H1 (cell line): ENCODE measurements at regions not wholly inside any gene's neighbourhood (a gene's known extent, or its start where the extent isn't known, plus 50 kb on each side); places are given as distances from the start of the nearest gene placed in this dataset.

Source experiments
- CTCF ChIA-PET: fragments of 300-600 bp; sonication (Branson Sonifier 250); formaldehyde crosslinking; loops from one replicate; lab custom pipeline; 2021; ENCODE audit not compliant: partially characterized antibody; lab: Charles Lee
- POLR2A ChIA-PET: fragments of 300-600 bp; sonication (Branson Sonifier 250); formaldehyde crosslinking; loops from one replicate; lab custom pipeline; 2021; ENCODE audit warnings: inconsistent platforms; ENCODE audit not compliant: partially characterized antibody; lab: Charles Lee
- DNase-seq, 2 experiments: peaks; one replicate each; pipeline versions ENCODE4 v3.0.0 to v3.0.0-alpha.2; 2010 to 2022; ENCODE audit warnings: low spot score in 2 of 2, low read depth in 1 of 2, mixed read lengths in 1 of 2
- FAIRE-seq: peaks from 2 replicates; lab custom pipeline; 2011; peaks lifted over from hg19 to GRCh38; lab: Jason Lieb, UNC
- H2AFZ ChIP-seq: 2 replicates; pipeline ENCODE4 v1.8.1; 2012; ENCODE audit warnings: low read length, inconsistent platforms
- H2AK5ac ChIP-seq: 2 replicates; pipeline ENCODE4 v1.6.1; 2013; ENCODE audit warnings: low read depth, low read length
- H2BK120ac ChIP-seq: replicated peaks from 2 replicates; pipeline ENCODE3; 2013; ENCODE audit warnings: low read depth, low read length, inconsistent platforms
- H2BK12ac ChIP-seq: 2 replicates; pipeline ENCODE4 v1.6.1; 2013; ENCODE audit warnings: low read depth, low read length
- H2BK15ac ChIP-seq: 2 replicates; pipeline ENCODE4 v1.6.1; 2013; ENCODE audit warnings: low read length
- H2BK20ac ChIP-seq: 2 replicates; pipeline ENCODE4 v1.6.1; 2013; ENCODE audit warnings: low read length
- H2BK5ac ChIP-seq: 2 replicates; pipeline ENCODE4 v1.6.1; 2013; ENCODE audit warnings: low read depth, low read length
- H3K14ac ChIP-seq: 2 replicates; pipeline ENCODE4 v1.6.1; 2013; ENCODE audit warnings: inconsistent platforms; ENCODE audit not compliant: insufficient read length
- H3K18ac ChIP-seq: 2 replicates; pipeline ENCODE4 v1.6.1; 2013; ENCODE audit warnings: low read length; ENCODE audit errors: extremely low read depth
- H3K23ac ChIP-seq: 2 replicates; pipeline ENCODE4 v1.6.1; 2013; ENCODE audit warnings: inconsistent platforms; ENCODE audit not compliant: insufficient read length
- H3K23me2 ChIP-seq: 2 replicates; pipeline ENCODE4 v1.6.1; 2013; ENCODE audit warnings: low read depth, low read length
- H3K27ac ChIP-seq: 2 replicates; pipeline ENCODE4 v1.6.1; 2011; ENCODE audit warnings: low read depth, low read length, inconsistent platforms
- H3K27me3 ChIP-seq, 4 experiments: replicated peaks in 1 of 4; 1 replicate in 1 of 4; 2 replicates in 3 of 4; pipeline versions ENCODE4 v1.6.1 to v1.8.1; 2011 to 2013; ENCODE audit warnings: low read length in 3 of 4, mild to moderate bottlenecking in 3 of 4, inconsistent platforms in 2 of 4, mixed read lengths in 2 of 4, moderate library complexity in 1 of 4; ENCODE audit not compliant: control insufficient read depth in 3 of 4, insufficient read depth in 3 of 4; ENCODE audit errors: extremely low read depth in 1 of 4
- H3K36me3 ChIP-seq, 4 experiments: 2 replicates each; pipeline versions ENCODE4 v1.6.1 to v1.8.1; 2011 to 2013; ENCODE audit warnings: mild to moderate bottlenecking in 4 of 4, low read length in 3 of 4, moderate library complexity in 2 of 4, control low read depth in 1 of 4, inconsistent platforms in 1 of 4; ENCODE audit not compliant: insufficient read depth in 4 of 4, control insufficient read depth in 2 of 4
- H3K4ac ChIP-seq: replicated peaks from 2 replicates; pipeline ENCODE3; 2013; ENCODE audit warnings: low read length, low read depth, mixed read lengths, inconsistent platforms; ENCODE audit not compliant: insufficient read length
- H3K4me1 ChIP-seq, 4 experiments: replicated peaks in 1 of 4; 1 replicate in 1 of 4; 2 replicates in 3 of 4; pipeline versions ENCODE4 v1.6.1 to v1.8.1; 2011 to 2013; ENCODE audit warnings: low read length in 3 of 4, inconsistent platforms in 2 of 4, mixed read lengths in 1 of 4; ENCODE audit not compliant: insufficient read depth in 4 of 4, control insufficient read depth in 3 of 4
- H3K4me2 ChIP-seq, 2 experiments: 2 replicates each; pipeline versions ENCODE4 v1.6.1 to v1.8.1; 2011 to 2013; ENCODE audit warnings: low read depth in 2 of 2, low read length in 2 of 2, control low read depth in 1 of 2, inconsistent platforms in 1 of 2, mild to moderate bottlenecking in 1 of 2; ENCODE audit not compliant: insufficient read depth in 1 of 2
- H3K4me3 ChIP-seq, 4 experiments: fragments of 200-600, 300-600 bp in 1 of 4; sonication (generic), shearing (Covaris generic), sonication (Bioruptor Twin) in 1 of 4; 2 replicates each; pipeline versions ENCODE4 v1.5.1 to v1.8.1; 2011 to 2016; ENCODE audit warnings: low read length in 4 of 4, low read depth in 3 of 4, control low read depth in 2 of 4, inconsistent platforms in 2 of 4, mild to moderate bottlenecking in 2 of 4, mixed read lengths in 1 of 4, moderate library complexity in 1 of 4; ENCODE audit not compliant: insufficient read depth in 2 of 4; ENCODE audit errors: extremely low read depth in 1 of 4
- H3K56ac ChIP-seq: replicated peaks from 2 replicates; pipeline ENCODE3; 2013; ENCODE audit warnings: low read depth, mild to moderate bottlenecking, mixed read lengths, low read length, inconsistent platforms; ENCODE audit not compliant: insufficient read length
- H3K79me1 ChIP-seq: 2 replicates; pipeline ENCODE4 v1.6.1; 2013; ENCODE audit warnings: low read depth, low read length, control low read depth
- H3K79me2 ChIP-seq, 2 experiments: 2 replicates each; pipeline versions ENCODE4 v1.6.1 to v1.8.1; 2012 to 2013; ENCODE audit warnings: low read length in 2 of 2, mild to moderate bottlenecking in 2 of 2, inconsistent platforms in 1 of 2; ENCODE audit not compliant: insufficient read depth in 2 of 2, control insufficient read depth in 1 of 2
- H3K9ac ChIP-seq, 4 experiments: replicated peaks in 1 of 4; 1 replicate in 1 of 4; 2 replicates in 3 of 4; pipeline versions ENCODE4 v1.6.1 to v1.8.1; 2011 to 2013; ENCODE audit warnings: low read depth in 3 of 4, low read length in 3 of 4, control low read depth in 2 of 4, mild to moderate bottlenecking in 2 of 4, moderate library complexity in 2 of 4, inconsistent platforms in 1 of 4; ENCODE audit errors: extremely low read depth in 1 of 4
- H3K9me3 ChIP-seq, 2 experiments: 2 replicates each; pipeline versions ENCODE4 v1.6.1 to v1.8.1; 2012 to 2013; ENCODE audit warnings: mild to moderate bottlenecking in 2 of 2, moderate library complexity in 2 of 2, control low read depth in 1 of 2, inconsistent platforms in 1 of 2, low read depth in 1 of 2, low read length in 1 of 2, mixed read lengths in 1 of 2; ENCODE audit not compliant: insufficient read depth in 2 of 2
- H4K20me1 ChIP-seq, 2 experiments: replicated peaks in 1 of 2; 2 replicates each; pipeline versions ENCODE3 to v1.8.1; 2011 to 2013; ENCODE audit warnings: inconsistent platforms in 2 of 2, low read length in 2 of 2, mild to moderate bottlenecking in 1 of 2; ENCODE audit not compliant: insufficient read depth in 2 of 2, control insufficient read depth in 1 of 2
- H4K5ac ChIP-seq: 2 replicates; pipeline ENCODE4 v1.6.1; 2013; ENCODE audit warnings: low read length, low read depth, mixed read lengths, inconsistent platforms; ENCODE audit not compliant: insufficient read length
- H4K8ac ChIP-seq: 2 replicates; pipeline ENCODE4 v1.8.0; 2013; ENCODE audit warnings: mild to moderate bottlenecking, moderate library complexity, low read length, inconsistent platforms; ENCODE audit not compliant: insufficient read depth; ENCODE audit errors: extremely low read depth
- H4K91ac ChIP-seq: replicated peaks from 2 replicates; pipeline ENCODE3; 2013; ENCODE audit warnings: low read length, mixed read lengths, inconsistent platforms; ENCODE audit not compliant: insufficient read length
- ASH2L ChIP-seq: fragments of 200-600, 300-600 bp; sonication (generic); IDR thresholded peaks from one replicate; pipeline ENCODE4 v1.7.1; 2017; ENCODE audit warnings: low read length
- BCL11A ChIP-seq, 2 experiments: IDR thresholded peaks; one replicate each; pipeline ENCODE4 v1.6.1; 2011; ENCODE audit warnings: low read depth in 2 of 2, low read length in 2 of 2, mild to moderate bottlenecking in 2 of 2
- CEBPB ChIP-seq: IDR thresholded peaks from 2 replicates; pipeline ENCODE4 v1.6.1; 2012; ENCODE audit warnings: low read depth, low read length
- HDAC2 ChIP-seq, 2 experiments: fragments of 300-600 bp in 1 of 2; sonication (generic) in 1 of 2; IDR thresholded peaks; 2 replicates each; pipeline ENCODE4 v1.6.1; 2011 to 2012; ENCODE audit warnings: low read depth in 2 of 2, low read length in 2 of 2, mild to moderate bottlenecking in 2 of 2, moderate library complexity in 2 of 2, borderline replicate concordance in 1 of 2, inconsistent platforms in 1 of 2
- HDAC6 ChIP-seq: IDR thresholded peaks from one replicate; pipeline ENCODE4 v1.7.1; 2012; ENCODE audit warnings: low read depth, mild to moderate bottlenecking, inconsistent platforms, low read length, moderate library complexity
- KDM4A ChIP-seq: IDR thresholded peaks from one replicate; pipeline ENCODE4 v1.7.1; 2012; ENCODE audit warnings: low read depth, mild to moderate bottlenecking, moderate library complexity, low read length, inconsistent platforms; ENCODE audit not compliant: severe bottlenecking
- NANOG ChIP-seq: IDR thresholded peaks from 2 replicates; pipeline ENCODE4 v1.6.1; 2011; ENCODE audit warnings: low read length, low read depth, mild to moderate bottlenecking, inconsistent platforms; ENCODE audit not compliant: insufficient read depth, poor library complexity, severe bottlenecking
- RNF2 ChIP-seq: fragments of 200-900, 300-1000 bp; sonication (generic); IDR thresholded peaks from 2 replicates; pipeline ENCODE4 v1.7.1; 2016; ENCODE audit warnings: borderline replicate concordance, low read depth, mild to moderate bottlenecking, antibody characterized with exemption, low read length; ENCODE audit not compliant: poor library complexity, severe bottlenecking; ENCODE audit errors: missing control alignments
- RXRA ChIP-seq: IDR thresholded peaks from 2 replicates; pipeline ENCODE4 v1.6.1; 2011; ENCODE audit warnings: low read depth, mild to moderate bottlenecking, low read length, moderate library complexity; ENCODE audit not compliant: insufficient read depth
- SIRT6 ChIP-seq: IDR thresholded peaks from one replicate; pipeline ENCODE4 v1.7.1; 2012; ENCODE audit warnings: low read length, inconsistent platforms
- SP1 ChIP-seq: IDR thresholded peaks from 2 replicates; pipeline ENCODE4 v1.6.1; 2011; ENCODE audit warnings: low read depth, low read length
- SUZ12 ChIP-seq: fragments of 200-600 bp; sonication (generic); IDR thresholded peaks from 2 replicates; pipeline ENCODE4 v1.6.1; 2012; ENCODE audit warnings: mild to moderate bottlenecking, inconsistent platforms, low read length, moderate library complexity, mixed read lengths
- WGBS, 2 experiments: shearing (Covaris generic) in 1 of 2; methylation state at CpG; one replicate each; pipeline versions ENCODE4 v1.1.6 to v1.1.7; 2013 to 2015; ENCODE audit warnings: low lambda C conversion rate in 2 of 2, mixed read lengths in 2 of 2, inconsistent platforms in 1 of 2, low coverage in 1 of 2, missing lambda C conversion rate in 1 of 2; ENCODE audit not compliant: insufficient replicate concordance in 2 of 2, insufficient coverage in 1 of 2, insufficient read length in 1 of 2; ENCODE audit errors: extremely low coverage in 1 of 2, missing lambda C conversion rate in 1 of 2; 5-methylcytosine and 5-hydroxymethylcytosine counted together
- TF ChIP-seq, protein P1 (sequence below): IDR thresholded peaks from 2 replicates; pipeline ENCODE4 v1.6.1; 2012; ENCODE audit warnings: inconsistent platforms

DNA sequence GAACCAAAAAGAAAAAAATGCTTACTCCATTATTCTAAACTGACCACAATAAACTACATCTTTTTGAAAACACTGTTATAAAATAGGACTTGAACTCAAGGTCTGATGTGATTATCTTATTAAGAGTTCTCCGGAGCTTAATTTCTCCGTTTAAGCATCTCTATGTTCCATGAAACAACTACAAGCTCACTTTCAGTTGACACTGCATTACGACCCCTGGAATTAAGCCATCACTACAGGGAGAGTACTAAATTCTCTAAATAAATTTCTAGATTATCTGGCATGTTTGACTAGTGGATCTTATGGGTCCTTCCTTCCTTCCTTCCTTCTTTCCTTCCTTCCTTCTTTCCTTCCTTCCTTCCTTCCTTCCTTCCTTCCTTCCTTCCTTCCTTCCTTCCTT, 249.0 kb downstream of the IKZF2 start:
- TF ChIP-seq SIRT6, result no peak
- no peak for TF ChIP-seq RXRA
- no peak for TF ChIP-seq CEBPB
- TF ChIP-seq HDAC2 (IDR thresholded peaks at IDR 0.05; ENCODE audit: borderline replicate concordance in 1 of 2, low read depth in 2 of 2, low read length in 2 of 2), result no peak
- no peak for TF ChIP-seq BCL11A (IDR thresholded peaks at IDR 0.05; ENCODE audit: low read depth in 2 of 2, low read length in 2 of 2)
- no peak for TF ChIP-seq NANOG
- TF ChIP-seq, protein P1, sequence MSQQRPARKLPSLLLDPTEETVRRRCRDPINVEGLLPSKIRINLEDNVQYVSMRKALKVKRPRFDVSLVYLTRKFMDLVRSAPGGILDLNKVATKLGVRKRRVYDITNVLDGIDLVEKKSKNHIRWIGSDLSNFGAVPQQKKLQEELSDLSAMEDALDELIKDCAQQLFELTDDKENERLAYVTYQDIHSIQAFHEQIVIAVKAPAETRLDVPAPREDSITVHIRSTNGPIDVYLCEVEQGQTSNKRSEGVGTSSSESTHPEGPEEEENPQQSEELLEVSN, result no peak
- TF ChIP-seq HDAC6, result no peak
- no peak for TF ChIP-seq SUZ12
- no peak for TF ChIP-seq RNF2
- TF ChIP-seq KDM4A, result no peak
- TF ChIP-seq ASH2L, result no peak
- TF ChIP-seq SP1, result no peak
- H4K20me1 ChIP-seq, result no peaks in the 10 kb centered on the region
- FAIRE-seq (no peak), DNase-seq (no peak)
- H2BK120ac ChIP-seq, result no peak overlapping the region
- no peak overlapping the region for H3K4me3 ChIP-seq
- no peak overlapping the region for H4K8ac ChIP-seq
- no peak overlapping the region for H3K4me2 ChIP-seq
- no peak overlapping the region for H3K23ac ChIP-seq
- no peaks in the 10 kb centered on the region for H3K36me3 ChIP-seq
- H3K79me1 ChIP-seq, result no peaks in the 10 kb centered on the region
- no peaks in the 10 kb centered on the region for H3K4me1 ChIP-seq
- no peak overlapping the region for H3K18ac ChIP-seq
- H2BK15ac ChIP-seq, result no peak overlapping the region
- 89% methylated on average over 3 of the region's 3 CpGs; no CpG with 5 or more reads in 1 of the 2 experiments for WGBS, 2 experiments
- H3K4ac ChIP-seq, result no peak overlapping the region
- no peak overlapping the region for H3K27ac ChIP-seq
- no peaks in the 10 kb centered on the region for H3K23me2 ChIP-seq
- H3K14ac ChIP-seq, result no peak overlapping the region
- H4K5ac ChIP-seq, result no peak overlapping the region
- H3K79me2 ChIP-seq, result no peaks in the 10 kb centered on the region
- no peak overlapping the region for H2BK5ac ChIP-seq
- no peak overlapping the region for H3K56ac ChIP-seq
- no peak overlapping the region for H2BK12ac ChIP-seq
- H2AK5ac ChIP-seq, result no peak overlapping the region
- H4K91ac ChIP-seq, result no peak overlapping the region
- no peak overlapping the region for H2AFZ ChIP-seq
- ChIA-PET CTCF (interaction anchor here (2.3 kb wide), 1 partner anchor 10 kb away, joined by 10 read pairs; no protein-coding TSS in a partner anchor), POLR2A (no interaction called here)
- no peak overlapping the region for H3K9ac ChIP-seq
- no peaks in the 10 kb centered on the region for H3K27me3 ChIP-seq
- H3K9me3 ChIP-seq, result no peaks in the 10 kb centered on the region
- no peak overlapping the region for H2BK20ac ChIP-seq
